ENCODE measurements at regions not wholly inside any gene's neighbourhood (a gene's known extent, or its start where the extent isn't known, plus 50 kb on each side); places are given as distances from the start of the nearest gene placed in this dataset.

DNA sequence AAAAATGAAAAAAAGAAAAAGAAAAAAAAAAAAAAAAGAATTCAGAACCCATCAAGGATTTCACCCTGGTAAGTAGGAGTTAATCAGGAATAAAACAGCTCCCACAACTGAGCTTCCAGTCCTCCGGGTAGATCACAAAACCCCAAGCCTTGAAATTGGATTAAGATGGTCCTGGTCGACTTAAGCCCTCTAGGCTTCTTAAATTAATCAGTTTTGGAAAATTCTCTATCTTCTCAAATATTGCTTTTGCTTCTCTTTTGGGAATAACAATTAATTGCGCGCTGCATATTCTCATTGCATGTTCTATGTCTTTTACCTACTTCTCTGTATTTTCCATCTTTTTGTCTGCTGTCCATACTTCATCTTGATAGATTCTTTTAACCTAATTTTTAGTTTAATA, 348.0 kb upstream of the MEX3C start:
- Histone ChIP-seq H3K27ac (ENCODE audit: low read depth in 1 of 2, low read length in 2 of 2) (no peak overlapping the region), H3K4me1 (ENCODE audit: insufficient read depth, low read length) (no peaks in the 10 kb centered on the region), H3K27me3 (ENCODE audit: control insufficient read depth in 1 of 2, insufficient read depth in 2 of 2, low read length in 2 of 2) (no peaks in the 10 kb centered on the region), H3K9me3 (ENCODE audit: control insufficient read depth in 1 of 2, insufficient read depth in 1 of 2, low read length in 2 of 2) (no peaks in the 10 kb centered on the region), H3K4me3 (ENCODE audit: low read length) (no peak overlapping the region), H3K36me3 (ENCODE audit: insufficient read depth, low read length) (no peaks in the 10 kb centered on the region)
- CTCF ChIA-PET = no interaction called here
- ATAC-seq (ENCODE audit: poor library complexity) = no peak
- intact Hi-C loops (cut with DNase I, micrococcal nuclease) = no loop called here
- H3K27ac Mint-ChIP-seq = no peak overlapping the region
- TF ChIP-seq, protein P1, sequence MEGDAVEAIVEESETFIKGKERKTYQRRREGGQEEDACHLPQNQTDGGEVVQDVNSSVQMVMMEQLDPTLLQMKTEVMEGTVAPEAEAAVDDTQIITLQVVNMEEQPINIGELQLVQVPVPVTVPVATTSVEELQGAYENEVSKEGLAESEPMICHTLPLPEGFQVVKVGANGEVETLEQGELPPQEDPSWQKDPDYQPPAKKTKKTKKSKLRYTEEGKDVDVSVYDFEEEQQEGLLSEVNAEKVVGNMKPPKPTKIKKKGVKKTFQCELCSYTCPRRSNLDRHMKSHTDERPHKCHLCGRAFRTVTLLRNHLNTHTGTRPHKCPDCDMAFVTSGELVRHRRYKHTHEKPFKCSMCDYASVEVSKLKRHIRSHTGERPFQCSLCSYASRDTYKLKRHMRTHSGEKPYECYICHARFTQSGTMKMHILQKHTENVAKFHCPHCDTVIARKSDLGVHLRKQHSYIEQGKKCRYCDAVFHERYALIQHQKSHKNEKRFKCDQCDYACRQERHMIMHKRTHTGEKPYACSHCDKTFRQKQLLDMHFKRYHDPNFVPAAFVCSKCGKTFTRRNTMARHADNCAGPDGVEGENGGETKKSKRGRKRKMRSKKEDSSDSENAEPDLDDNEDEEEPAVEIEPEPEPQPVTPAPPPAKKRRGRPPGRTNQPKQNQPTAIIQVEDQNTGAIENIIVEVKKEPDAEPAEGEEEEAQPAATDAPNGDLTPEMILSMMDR (IDR thresholded peaks at IDR 0.05) = no peak
- H3K27me3 Mint-ChIP-seq = peaks cover 4% of the 10 kb centered on the region
- no peaks in the 10 kb centered on the region for H3K36me3 Mint-ChIP-seq (ENCODE audit: low read depth)
- POLR2A ChIA-PET = no interaction called here
- no peaks in the 10 kb centered on the region for H3K9me3 Mint-ChIP-seq
- H3K4me3 Mint-ChIP-seq = no peak overlapping the region
- no peak for DNase-seq
- H3K4me1 Mint-ChIP-seq (ENCODE audit: low read depth) = no peaks in the 10 kb centered on the region

GRCh38 chr18:51559198-51559901, 361.9 kb upstream of the MEX3C start:
- intact Hi-C loops (cut with DNase I, micrococcal nuclease) = no loop called here

GRCh38 chr18:51559902-51560287, 362.4 kb upstream of the MEX3C start:
- H3K4me1 ChIP-seq (ENCODE audit: insufficient read depth, low read length) = no peaks in the 10 kb centered on the region
- Mint-ChIP-seq H3K9me3 (no peaks in the 10 kb centered on the region), H3K27me3 (peaks cover 23% of the 10 kb centered on the region), H3K4me3 (no peak overlapping the region), H3K27ac (no peak overlapping the region), H3K36me3 (ENCODE audit: low read depth) (no peaks in the 10 kb centered on the region), H3K4me1 (ENCODE audit: low read depth) (no peaks in the 10 kb centered on the region)
- no peak overlapping the region for H3K4me3 ChIP-seq (ENCODE audit: low read length)
- intact Hi-C loops (cut with DNase I, micrococcal nuclease) = no loop called here
- DNase-seq = no peak
- peaks cover 0 to 6% of the 10 kb centered on the region in 2 experiments for H3K27me3 ChIP-seq (ENCODE audit: control insufficient read depth in 1 of 2, insufficient read depth in 2 of 2, low read length in 2 of 2)
- no peaks in the 10 kb centered on the region for H3K9me3 ChIP-seq (ENCODE audit: control insufficient read depth in 1 of 2, insufficient read depth in 1 of 2, low read length in 2 of 2)
- ATAC-seq (ENCODE audit: poor library complexity) = no peak
- TF ChIP-seq, protein P1 (IDR thresholded peaks at IDR 0.05) = no peak
- no peak overlapping the region for H3K27ac ChIP-seq (ENCODE audit: low read depth in 1 of 2, low read length in 2 of 2)
- ChIA-PET POLR2A (no interaction called here), CTCF (interaction anchor here (1.2 kb wide), 1 partner anchor 9 kb away, joined by 3 read pairs; no protein-coding TSS in a partner anchor)
- H3K36me3 ChIP-seq (ENCODE audit: insufficient read depth, low read length) = no peaks in the 10 kb centered on the region

More at GRCh38 chr18:51559198-51559901, 361.9 kb upstream of the MEX3C start:
- no peak for DNase-seq
- Histone ChIP-seq H3K4me1 (ENCODE audit: insufficient read depth, low read length) (no peaks in the 10 kb centered on the region), H3K36me3 (ENCODE audit: insufficient read depth, low read length) (no peaks in the 10 kb centered on the region), H3K4me3 (ENCODE audit: low read length) (no peak overlapping the region), H3K9me3 (ENCODE audit: control insufficient read depth in 1 of 2, insufficient read depth in 1 of 2, low read length in 2 of 2) (no peaks in the 10 kb centered on the region), H3K27me3 (ENCODE audit: control insufficient read depth in 1 of 2, insufficient read depth in 2 of 2, low read length in 2 of 2) (peaks cover 0 to 6% of the 10 kb centered on the region in 2 experiments), H3K27ac (ENCODE audit: low read depth in 1 of 2, low read length in 2 of 2) (no peak overlapping the region)
- H3K27me3 Mint-ChIP-seq = peaks cover 22% of the 10 kb centered on the region
- CTCF ChIA-PET = interaction anchor here (1.2 kb wide), 1 partner anchor 9 kb away, joined by 3 read pairs; no protein-coding TSS in a partner anchor
- no peaks in the 10 kb centered on the region for H3K9me3 Mint-ChIP-seq
- ATAC-seq (ENCODE audit: poor library complexity) = no peak
- no peak overlapping the region for H3K27ac Mint-ChIP-seq
- no peak overlapping the region for H3K4me3 Mint-ChIP-seq
- TF ChIP-seq, protein P1 (IDR thresholded peaks at IDR 0.05) = no peak
- POLR2A ChIA-PET = no interaction called here
- no peaks in the 10 kb centered on the region for H3K36me3 Mint-ChIP-seq (ENCODE audit: low read depth)
- no peaks in the 10 kb centered on the region for H3K4me1 Mint-ChIP-seq (ENCODE audit: low read depth)

Data from CD4-positive, alpha-beta T cell (primary cell).